ENCODE measurements at regions not wholly inside any gene's neighbourhood (a gene's known extent, or its start where the extent isn't known, plus 50 kb on each side); places are given as distances from the start of the nearest gene placed in this dataset.

GRCh38 chr2:123362671-123363440 is 662.2 kb upstream of the CNTNAP5 start:
- no peak for TF ChIP-seq CTCF (conservative IDR thresholded peaks at IDR 0.05 in 1 of 2, IDR thresholded peaks at IDR 0.05 in 1 of 2; ENCODE audit: low read depth in 1 of 2, low read length in 2 of 2)
- no peak for TF ChIP-seq EZH2 (IDR thresholded peaks at IDR 0.05; ENCODE audit: low read length, missing control alignments)
